GM21526 (cell line): ENCODE measurements at regions not wholly inside any gene's neighbourhood (a gene's known extent, or its start where the extent isn't known, plus 50 kb on each side); places are given as distances from the start of the nearest gene placed in this dataset.

Experiments used
- ATAC-seq: cut with Tn5 transposase; IDR thresholded peaks from one replicate; pipeline ENCODE4 v1.9.1; 2021; ENCODE audit warnings: moderate library complexity; ENCODE audit not compliant: unreplicated experiment, low FRiP score

DNA sequence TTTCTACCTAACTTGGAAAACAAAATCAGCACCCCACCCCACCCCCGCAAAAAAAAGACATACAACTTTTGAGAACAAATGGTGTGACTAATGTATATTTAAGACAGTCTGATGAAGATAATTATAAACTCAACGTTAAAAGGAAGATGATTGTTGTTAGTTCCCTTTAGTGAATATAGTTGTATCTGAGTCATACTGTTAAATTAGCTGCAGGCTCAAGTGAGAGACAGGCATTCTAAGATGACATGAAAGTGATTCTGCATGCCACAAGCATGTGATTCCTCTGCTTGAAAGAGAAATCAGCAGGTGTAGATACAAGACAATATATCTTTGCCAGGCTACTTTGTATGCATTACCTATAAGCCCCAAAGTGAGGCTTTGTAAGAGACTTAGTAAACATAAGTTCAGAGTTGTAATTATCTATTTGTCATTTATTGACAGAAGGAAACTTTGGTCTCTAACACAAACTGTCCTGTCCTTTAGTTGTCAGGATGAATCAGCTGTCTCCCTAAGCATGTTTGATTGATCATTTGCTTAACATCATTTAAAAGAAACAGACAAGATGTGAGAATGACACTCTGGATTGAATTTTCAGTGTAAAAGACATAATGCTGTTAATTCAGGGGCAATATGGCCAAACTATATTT lies 319.4 kb upstream of the HTR2A start:
- peak; percentile 77 for ATAC-seq

DNA sequence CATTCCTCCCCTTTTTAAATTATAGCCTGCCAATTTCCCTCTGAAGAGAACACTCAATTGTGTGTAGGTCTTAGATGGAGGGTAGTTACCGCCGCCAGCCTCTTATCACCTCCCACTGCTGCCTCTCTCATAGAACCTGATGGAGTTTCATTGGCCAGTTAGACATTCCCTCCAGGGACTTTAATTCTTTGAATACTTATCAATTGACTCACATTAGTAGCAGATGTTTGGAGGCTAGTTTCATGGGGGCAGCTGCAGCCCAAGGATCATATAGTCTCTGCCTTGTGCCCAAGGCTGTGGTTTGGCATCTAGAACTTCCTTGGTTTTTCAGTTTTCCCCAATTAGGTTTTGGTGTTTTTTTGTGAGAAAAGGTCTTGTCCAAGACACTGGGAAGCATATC lies 318.9 kb upstream of the HTR2A start:
- no peak for ATAC-seq

DNA sequence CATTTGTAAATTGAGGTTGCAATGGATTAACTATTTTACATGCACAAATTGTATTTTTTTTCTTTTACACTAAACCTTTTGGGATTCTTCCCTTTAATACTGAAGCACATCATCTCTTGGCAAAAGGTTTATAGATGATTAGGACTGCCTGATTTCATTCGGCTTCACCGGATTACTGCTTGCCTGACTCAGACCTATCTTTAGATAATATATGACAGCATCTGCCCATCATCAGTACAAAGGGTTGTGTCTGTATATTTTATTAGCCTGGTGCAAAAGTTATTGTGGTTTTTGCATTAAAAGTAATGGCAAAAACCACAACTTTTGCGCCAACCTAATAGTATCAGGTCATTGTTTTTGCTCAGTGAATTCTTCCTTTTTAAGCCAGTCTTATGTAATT lies 316.2 kb upstream of the HTR2A start:
- ATAC-seq: no peak

DNA sequence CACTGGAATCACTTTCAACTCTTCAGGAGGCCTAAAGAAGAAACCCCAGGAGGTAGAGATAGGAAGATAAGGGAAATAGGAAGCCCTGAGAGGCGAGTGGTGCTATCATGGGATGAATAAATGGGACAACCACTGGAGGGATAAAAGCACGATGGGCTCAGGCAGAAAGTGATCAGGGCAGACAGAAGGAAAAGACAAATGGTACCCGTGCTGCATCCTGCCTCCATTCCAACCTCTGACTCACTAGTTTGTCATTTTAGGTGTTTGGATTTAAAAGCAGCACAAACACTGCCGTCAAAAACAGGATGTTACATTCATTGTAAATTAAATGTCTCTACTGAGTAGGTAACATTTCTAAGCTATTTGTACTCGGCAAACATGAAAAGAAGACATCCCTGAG lies 314.3 kb upstream of the HTR2A start:
- ATAC-seq: no peak

DNA sequence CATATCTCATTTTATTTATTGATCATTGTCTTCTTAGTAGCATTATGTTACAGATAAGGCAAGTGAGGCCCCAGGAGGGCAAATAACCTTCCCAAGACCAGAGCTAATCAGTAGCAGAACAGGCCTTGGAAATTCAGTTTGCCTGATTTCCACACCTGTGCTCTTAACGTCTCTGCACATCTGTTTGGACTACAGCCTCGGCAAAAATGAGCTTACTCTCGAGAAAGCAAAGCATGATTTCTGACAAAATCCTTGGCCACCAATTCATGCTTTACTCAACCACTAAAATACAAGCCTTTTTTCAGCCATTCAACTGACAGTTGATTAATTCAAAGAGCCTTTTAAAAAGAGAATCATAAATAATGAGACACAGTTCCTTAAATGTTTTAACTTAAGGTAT lies 309.3 kb upstream of the HTR2A start:
- no peak for ATAC-seq

DNA sequence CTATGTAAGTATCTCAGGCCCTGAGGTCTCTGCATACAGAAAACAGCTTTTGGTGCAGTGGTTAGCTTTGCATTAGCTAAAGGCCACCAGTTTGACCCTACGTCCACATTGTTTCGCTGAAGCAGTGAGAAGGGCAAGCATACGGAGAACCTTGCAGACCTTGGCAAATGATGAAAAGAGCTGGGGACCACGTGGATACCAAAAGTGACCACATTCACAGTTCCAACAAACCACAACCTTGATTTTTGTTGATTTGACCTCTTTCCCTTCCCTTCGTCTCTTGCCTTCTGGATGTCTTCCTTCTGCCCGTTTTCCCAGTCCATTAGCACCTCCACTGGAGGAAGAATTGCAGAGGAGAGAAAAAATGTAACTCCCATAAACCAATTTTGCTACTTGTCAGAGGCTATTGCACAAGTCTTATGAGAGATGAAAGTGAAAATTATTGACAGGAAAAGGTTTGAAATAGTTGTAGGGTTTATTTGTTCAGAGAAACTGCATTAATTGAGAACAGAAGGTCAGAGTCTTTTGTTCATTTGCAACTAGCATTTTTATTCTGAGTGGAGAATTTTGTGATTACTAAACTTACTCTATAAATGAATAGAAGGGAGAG lies 293.9 kb upstream of the HTR2A start:
- ATAC-seq: no peak

DNA sequence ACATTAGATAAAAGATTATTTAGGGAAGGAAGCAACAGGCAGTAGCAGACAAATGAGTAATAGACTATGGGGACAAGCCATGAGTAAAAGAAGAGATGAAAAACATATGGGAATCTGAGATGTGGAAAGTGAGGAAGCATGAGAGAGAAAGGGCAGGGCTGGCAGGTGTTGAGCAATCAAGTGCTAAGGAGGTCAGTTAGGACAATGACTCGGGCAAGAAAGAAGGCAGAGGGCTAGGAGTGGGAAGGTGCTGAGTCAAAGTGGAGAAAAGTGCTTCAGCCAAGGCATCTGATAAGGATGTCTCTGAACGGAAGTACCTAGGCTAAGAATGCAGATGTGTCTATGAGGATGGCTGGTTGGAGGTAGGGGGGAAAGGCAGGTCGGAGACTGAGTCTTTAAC lies 291.9 kb upstream of the HTR2A start:
- no peak for ATAC-seq

DNA sequence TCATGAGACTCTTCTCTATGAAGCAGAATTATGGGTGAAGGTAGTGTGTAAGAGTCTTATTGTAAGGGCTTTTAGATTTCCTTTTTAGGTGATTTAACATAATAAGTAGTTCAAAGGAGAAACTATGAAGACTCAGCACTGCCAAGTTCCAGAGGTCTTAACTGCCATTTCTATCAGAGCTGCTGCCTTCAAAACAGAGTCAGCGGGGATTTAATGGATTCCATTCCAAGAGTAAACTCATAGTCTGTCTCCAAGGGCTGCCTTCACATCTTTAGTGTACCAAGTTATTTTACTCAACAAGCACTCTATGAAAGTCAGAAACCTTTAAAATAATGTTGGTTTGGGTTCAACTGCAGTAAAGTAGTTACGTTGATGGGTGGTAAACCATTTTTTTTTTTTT lies 289.6 kb upstream of the HTR2A start:
- ATAC-seq: no peak

DNA sequence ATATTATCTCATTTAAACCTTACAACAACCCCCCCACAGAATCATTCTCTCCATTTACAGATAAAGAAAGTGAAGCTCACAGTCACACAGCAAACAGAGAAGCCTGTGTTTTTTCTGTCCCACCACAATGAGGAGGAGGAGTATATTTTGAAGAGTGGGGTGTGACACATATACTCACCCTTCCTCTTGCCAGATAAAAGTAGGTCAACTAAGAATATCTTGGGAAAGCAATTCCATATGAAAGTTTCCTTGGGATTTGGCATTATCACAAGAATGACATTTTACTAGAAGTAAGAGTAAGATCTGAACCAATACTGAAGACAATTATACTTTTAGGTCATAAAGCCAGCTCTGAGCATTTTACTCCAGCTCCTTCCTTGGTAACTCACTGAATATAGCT lies 287.5 kb upstream of the HTR2A start:
- no peak for ATAC-seq

DNA sequence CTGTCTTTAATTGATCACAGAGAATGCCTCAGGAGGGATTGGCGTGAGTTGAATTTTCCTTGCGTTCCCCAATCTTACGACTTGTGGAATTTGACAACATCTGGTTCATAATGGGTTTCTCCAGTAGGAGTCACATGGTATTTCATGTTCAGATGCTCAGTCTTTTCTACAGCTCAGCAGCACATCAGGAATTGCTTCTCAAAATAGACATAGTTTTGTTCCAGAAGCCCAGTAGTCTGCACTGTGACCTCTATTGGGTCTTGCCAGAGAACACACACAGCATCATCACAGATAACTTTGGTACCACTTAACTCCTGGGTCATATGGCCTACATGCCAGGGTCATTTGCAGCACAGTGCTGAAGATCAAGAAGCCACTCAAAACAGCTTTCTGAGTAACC lies 282.5 kb upstream of the HTR2A start:
- no peak for ATAC-seq

DNA sequence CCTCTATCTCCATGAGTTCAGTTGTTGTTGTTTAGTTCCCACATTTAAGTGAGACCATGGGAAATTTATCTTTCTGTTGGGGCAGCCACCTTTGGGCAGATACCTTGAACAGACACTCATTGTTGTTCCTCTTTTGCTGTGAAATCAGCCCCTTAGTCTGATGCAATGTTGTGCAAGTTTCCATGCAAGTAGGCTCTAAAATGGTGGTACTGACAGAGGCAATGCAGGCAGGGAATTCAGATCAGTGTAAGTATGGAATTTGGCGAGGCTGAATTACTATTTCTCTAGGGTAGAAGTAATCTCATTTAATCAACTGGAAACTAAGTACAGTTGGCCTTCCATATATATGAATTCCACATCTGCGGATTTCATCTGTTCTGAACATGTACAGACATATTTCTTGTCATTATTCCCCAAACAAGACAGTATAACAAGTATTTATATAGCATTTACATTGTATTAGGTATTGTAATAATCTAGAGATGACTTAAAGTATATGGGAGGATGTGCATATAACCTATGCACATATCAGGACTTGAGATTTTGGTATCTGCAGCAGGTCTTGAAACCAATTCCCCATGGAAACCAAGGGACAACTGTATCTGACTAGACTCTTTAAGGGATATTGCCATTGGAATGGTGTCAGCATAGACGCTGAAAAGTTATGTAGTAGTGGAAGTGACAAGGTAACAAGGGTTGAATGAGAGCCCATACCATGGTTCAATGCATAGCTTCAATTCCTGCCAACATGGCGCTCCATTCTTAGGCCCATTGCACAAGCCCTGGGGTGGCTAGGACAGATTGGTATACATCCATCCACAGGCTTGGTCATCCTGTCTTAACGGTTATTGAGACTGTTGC lies 281.5 kb upstream of the HTR2A start:
- no peak for ATAC-seq

DNA sequence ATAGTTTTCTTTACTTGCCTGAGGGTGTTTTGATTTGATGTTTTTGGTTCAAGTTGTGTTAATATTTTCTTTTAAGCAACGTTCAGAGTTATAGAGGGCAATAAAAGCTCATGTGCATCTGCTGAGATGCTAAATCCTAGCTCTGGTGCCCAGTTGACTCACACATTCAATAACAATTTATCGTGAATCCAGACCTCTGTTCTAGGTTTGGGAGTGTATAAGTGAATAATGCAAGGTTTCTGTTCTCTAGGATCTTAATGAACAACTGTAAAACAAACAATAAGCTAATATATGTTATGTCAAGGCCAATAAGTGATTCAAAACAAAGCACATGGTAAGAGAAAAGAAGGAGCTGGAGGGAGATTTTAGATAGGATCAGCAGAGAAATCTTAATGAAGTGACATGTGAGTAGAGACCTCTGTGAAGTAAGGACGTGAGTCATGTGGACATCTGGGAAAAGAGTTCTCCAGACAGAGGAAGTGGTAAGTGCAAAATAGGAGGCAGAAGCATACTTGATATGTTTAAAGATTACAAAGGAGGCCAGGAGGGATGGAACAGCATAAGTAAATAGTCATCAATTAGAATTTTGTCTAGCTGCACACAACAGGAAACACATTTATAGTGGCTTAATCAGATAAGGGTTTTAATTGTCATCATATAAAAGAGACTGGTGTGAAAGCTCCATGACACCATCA lies 278.5 kb upstream of the HTR2A start:
- no peak for ATAC-seq

DNA sequence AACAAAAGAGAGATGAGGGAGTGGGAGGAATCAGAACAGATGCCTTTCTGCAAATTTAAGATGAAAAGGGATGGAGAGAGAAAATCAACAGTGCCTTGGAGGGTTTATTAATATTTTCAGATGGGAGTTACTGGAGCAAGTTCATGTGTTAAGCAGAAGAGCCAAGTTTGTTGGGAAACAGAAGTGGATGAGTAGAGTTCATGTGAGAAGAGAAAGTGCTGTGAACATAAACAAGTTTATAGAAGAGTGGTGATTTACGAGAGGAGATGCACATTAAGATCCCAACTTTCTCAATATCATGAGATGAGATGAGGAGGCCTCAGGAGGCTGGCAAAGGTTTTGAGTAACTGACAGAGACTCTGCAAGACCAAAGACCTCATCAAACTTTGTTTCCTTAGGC lies 274.1 kb upstream of the HTR2A start:
- ATAC-seq: no peak

DNA sequence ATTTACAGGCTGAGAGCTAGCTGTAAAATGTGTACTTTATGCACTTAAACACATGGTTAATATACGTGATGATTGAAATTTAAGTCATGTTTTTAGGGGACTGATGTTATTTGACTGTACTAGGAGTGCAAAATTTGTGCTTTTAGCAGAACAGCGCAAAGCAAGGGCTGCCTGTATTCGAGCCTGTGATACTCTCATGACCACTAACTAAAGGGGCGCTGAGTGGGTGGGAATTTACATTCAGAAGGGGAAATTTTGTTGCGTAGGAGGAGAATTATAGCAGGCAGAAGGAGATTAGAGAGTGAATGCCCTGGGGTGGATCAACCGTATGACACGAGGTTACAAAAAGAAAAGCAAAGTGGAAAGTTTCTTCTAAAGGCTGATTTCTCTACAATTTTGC lies 271.8 kb upstream of the HTR2A start:
- ATAC-seq: no peak

DNA sequence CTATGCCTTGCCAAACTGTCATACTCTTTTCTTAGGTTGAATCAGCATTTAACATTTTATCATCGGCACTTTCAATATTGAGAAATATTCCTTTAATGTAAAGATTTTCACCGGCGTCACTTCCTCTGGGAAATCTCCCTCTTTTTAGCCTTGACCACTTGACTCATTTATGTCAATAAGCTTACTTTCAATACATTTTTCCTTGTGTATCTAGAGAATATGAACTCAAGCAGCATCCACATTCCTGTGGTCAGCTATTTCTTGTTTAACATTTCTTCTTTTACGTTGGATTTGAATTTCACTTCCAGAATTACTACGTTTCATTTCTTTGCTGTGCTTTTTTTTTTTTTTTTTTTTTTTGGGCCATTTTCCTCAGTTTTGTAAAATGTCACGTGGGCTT lies 271.2 kb upstream of the HTR2A start:
- no peak for ATAC-seq

DNA sequence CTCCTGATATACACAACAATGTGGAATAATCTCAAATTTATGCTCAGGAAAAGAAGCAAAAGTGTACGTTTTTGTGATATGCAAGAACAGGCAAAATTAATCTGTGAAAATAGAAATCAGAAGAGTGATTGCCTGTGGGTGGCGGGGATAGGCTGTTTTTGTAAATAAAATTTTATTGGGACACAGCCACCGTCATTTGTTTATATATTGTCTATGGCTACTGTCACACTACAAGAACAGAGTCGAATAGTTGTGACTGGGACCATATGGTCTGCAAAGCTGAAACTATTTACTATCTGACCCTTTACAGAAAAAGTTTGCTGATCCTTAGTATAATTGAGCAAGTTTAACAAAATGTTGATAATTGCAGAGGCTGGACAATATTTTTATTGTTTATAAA lies 269.5 kb upstream of the HTR2A start:
- ATAC-seq: no peak

DNA sequence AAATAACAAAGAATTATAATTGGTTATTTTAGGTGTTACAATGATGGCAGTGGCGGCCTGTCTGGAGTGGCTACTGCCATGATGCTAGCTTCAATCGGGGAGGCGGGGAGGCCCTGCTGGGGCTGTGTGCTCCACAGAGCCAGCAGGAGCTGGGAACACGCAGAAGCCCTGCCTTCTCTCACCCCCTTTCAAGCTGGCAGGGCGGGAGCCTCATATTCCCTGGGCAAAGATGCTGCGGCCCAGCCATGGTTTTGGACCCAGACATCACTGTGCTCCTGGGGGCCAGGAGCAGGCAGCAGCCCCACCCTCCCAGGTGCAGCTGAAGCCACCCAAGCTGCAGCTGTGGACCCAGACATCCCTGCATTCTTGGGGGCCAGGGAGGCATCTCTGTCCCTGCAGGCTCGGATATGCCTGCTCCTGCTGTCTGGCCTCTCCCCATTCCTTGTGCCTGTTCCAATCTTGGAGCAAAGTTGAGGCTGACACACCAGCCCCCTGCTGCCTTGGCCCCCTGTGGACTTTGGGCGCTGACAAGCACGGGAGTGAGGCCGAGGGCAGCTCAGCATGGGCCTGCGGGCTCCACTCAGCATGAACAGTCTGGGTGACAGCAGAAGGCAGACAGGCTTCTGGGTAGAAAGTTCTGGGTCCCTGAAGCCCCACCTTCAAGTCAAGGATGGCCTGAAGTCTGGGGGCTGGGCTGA lies 263.1 kb upstream of the HTR2A start:
- ATAC-seq: no peak

DNA sequence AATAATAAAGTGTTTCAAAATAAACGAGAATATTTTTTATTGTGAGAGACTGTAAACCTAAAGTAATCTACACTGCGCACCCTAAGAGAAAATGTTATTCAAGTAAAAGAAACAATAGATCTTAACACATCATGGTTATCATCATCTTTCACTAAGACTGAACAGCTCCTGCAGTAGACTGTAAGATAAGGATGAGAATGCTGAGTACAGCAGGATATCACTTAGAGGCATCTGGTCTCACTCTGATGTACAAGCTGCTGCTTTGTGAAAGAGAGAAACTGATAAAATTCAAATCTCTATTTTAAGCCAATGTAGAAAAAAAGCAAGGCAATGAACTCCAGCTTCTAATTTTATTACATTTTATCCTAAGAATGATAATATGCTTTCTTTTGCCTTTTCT lies 261.7 kb upstream of the HTR2A start:
- ATAC-seq: no peak

DNA sequence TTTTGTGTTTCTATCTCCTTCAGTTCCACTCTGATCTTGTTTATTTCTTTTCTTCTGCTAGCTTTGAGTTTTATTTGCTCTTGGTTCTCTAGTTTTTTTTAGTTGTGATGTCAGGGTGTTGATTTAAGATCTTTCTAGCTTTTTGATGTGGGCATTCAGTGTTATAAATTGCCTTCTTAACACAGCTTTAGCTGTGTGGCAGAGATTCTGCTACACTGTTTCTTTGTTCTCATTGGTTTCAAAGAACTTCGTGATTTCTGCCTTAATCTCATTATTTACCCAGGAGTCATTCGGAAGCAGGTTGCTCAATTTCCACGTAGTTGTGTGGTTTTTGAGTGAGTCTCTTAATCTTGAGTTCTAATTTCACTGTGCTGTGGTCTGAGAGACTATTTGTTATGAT lies 251.7 kb upstream of the HTR2A start:
- ATAC-seq: no peak

DNA sequence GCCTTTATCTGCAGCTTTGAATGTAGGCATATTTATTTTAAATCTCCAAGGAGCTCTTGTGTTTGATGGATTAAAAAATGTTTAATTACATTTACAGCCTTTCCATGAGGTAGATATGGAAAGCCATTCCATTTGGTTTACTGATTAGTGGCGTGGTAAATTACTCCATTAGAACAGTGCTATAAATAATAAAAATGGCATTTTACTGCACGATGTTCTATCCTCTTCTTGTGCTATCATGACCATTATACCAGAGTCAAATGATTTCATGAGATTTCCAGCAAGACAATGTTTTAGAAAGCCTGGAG lies 250.9 kb upstream of the HTR2A start:
- ATAC-seq: no peak
